ENCODE measurements at regions not wholly inside any gene's neighbourhood (a gene's known extent, or its start where the extent isn't known, plus 50 kb on each side); places are given as distances from the start of the nearest gene placed in this dataset.

DNA sequence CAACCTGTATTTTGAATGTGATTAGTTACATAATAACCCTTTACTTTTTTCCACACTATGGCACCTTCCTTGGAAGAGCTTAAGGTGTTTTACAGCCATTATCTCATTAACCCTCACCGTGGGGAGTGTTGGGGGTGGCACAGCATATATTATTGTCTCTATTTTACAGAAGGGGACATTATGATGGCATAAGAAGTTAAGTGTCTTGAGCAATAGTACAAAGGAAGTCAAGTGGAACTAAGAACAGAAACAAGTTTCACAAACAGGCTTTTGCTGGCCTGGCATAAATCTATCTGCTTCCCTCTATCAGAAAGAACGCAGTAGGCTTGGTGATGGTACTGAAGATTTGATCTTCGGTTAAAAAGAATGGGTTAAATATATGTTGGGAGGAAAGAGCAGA lies 169.7 kb upstream of the OTX2 start:
- TF ChIP-seq EZH2 (IDR thresholded peaks at IDR 0.05; ENCODE audit: borderline replicate concordance, insufficient read depth, low read length, poor library complexity, severe bottlenecking) (no peak), CTCF (IDR thresholded peaks at IDR 0.05; ENCODE audit: poor library complexity, severe bottlenecking) (no peak)

All from neural cell (in vitro differentiated cells).